Hippocampal formation (tissue), 2 donors: ENCODE measurements at regions not wholly inside any gene's neighbourhood (a gene's known extent, or its start where the extent isn't known, plus 50 kb on each side); places are given as distances from the start of the nearest gene placed in this dataset.
"Not testable (repeated sequence)": the region's sequence is repeated elsewhere in the genome, so short reads cannot be mapped to it uniquely, and the experiment has no call there.

Experiments
- DNase-seq, 2 donors: peaks; one replicate each; lab custom pipeline; 2025; lab: John Stamatoyannopoulos, UW

DNA sequence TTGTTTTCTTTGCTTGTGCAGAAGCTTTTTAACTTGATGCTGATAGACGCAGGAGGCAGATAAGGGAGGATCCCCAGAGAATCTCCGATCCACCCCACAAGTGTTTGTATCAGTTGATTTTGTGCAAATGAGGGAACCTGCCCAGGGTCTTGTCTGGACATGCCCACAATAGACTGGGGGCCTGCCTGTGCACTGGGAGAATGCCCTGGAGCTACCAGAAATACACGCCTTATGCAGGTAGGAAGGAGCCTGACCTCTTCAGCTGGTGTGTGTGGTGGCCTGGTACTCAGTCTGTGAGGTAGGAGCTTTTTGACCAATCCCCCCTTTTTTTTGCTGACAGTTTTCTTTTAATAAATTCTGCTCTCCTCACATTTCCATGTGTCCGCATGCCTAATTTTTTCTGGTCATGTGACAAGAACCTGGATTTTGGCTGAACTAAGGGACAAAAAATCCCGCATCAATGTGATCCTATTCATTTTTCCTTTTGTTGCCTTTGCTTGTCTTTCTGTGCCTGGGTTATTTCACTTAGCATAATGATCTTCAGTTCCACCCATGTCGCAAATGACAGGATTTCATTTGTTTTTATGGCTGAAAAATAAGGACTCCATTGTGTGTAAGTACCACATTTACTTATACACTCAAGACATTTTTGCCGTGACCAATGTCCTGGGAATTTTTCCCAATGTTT, 430.6 kb upstream of the NRG3 start:
- DNase-seq, result no peak

DNA sequence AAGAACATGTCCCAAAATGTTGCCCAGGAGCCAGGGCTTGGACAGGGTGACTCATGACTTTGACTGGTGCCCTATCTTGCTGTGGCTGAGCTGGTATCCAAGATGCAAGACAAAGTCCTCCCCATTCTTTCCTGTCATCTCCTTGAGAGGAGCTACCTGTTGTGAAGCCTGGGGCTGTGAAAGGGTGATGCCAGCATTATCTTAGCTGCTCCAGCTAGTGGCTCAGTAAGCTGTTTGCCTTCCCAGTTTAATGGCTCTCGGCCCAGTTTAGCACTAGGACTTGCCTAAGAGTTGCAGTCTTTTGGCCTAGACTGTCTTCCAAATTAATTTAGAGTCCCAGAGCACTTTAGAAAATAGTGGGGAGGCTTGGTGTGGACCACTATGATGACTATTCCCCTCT, 424.3 kb upstream of the NRG3 start:
- no peak for DNase-seq

DNA sequence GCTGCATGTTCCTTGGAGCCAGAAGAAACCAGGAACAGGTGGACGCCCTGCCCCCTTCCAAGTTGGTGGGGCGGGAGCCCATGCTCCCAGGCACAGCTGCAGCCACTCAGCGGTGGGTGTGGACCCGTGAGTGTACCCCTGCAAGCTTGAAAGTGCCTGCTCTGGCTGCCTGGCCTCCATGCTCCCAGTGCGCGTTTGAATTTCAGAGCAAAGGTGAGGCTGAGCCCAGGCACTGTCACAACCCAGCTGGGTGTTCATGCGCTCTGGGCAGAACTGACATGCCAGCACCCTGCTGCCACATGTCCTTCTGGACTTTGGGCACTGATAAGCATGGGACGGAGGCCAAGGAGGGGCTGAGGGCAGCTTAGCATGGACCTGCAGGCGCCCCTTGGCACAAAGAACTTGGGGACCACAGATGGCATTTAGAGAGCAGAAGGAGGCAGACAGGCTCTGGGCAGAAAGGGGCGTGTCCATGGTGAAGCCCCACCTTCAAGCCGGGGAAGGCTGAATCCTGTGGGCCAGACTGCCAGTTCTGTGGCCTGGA, 402.0 kb upstream of the NRG3 start:
- no peak for DNase-seq

DNA sequence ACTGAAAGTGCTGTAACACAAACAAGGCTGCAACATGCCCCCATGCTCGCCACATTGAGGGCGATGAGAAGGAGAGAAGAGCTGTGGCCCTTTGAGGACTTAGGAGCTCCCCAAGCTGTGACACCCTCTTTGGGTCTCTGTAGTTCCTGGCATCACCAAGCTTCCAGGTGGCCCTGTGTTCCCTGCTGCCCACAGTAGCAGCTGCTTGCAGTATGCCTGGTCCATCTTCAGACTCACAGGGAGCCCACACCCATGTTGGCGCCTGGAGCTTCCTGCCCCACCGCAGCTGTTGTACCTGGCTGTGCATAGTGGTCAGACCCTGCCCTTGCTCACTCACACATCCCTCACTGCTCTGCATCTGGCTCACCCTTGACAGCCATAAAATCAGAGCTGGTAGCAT, 401.2 kb upstream of the NRG3 start:
- no peak for DNase-seq

DNA sequence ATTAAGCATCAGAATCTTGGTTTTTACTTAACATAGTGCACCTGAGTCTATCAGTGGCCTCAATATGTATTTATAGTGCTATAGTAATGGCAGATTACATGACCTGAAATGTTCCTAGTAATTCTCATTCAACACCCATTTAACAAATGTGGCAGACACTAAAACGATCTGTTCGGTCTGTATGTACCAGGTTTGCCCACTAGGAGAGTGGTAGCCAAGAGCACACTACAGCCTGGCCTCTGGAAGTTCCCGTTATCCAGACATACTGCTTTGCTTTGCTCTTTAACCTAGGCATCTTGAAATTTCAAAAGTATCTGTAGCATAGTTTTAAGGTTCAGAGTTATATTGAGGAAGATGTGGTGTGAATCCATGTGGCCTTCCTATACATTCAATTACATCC, 395.7 kb upstream of the NRG3 start:
- no peak for DNase-seq

DNA sequence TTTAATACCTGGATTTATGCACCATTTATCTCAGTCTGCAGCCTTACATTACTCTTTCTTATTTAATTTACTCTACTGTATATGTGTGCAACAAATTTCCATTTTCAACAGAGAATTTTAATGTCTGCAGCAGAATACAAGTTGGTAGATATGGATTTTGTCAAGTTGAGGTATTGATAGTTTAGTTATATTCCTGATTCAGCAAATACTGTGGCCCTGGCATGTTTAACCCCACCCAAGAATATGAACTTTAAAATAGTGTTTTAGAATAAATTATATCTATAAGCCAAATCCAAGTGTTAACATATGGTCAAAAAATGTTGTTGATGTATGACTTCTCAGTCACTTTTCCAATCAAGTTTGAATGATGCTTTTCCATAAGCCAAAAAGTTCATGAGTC, 378.4 kb upstream of the NRG3 start:
- no peak for DNase-seq

GRCh38 chr10:81498011-81498551, 376.9 kb upstream of the NRG3 start:
- DNase-seq, result no peak

DNA sequence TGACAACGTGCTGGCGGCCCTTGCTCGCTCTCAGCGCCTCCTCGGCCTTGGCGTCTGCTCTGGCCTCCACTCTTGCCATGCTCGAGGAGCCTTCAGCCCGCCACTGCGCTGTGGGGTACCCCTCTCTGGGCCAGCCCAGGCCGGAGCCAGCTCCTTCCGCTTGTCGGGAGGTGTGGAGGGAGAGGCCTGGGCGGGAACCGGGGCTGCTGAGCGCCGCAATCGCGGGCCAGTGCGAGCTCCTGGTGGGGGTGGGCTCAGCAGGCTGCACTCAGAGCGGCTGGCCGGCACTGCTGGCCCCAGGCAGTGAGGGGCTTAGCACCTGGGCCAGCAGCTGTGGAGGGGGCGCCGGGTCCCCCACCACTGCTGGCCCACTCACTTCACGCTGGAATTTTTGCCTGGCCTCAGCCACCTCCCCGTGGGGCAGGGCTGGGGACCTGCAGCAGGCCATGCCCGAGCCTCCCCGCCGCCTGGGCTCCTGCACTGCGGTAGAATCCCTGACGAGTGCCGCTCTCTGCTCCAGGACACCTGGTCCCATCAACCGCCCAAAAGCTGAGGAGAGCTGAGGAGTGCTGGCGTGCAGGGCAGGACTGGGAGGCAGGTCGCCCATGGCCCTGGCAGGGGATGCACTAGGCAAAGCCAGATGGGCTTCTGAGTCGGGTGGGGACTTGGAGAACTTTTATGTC, 372.2 kb upstream of the NRG3 start:
- no peak for DNase-seq

DNA sequence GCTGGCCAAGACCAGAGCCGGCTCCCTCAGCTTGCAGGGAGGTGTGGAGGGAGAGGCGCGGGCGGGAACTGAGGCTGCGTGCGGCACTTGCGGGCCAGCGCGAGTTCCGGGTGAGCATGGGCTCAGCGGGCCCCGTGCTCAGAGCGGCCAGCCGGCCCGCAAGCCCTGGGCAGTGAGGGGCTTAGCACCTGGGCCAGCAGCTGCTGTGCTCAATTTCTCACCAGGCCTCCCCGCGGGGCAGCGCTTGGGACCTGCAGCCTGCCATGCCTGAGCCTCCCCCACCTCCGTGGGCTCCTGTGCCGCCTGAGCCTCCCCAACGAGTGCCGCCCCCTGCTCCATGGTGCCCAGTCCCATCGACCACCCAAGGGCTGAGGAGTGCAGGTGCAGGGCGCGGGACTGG, 369.2 kb upstream of the NRG3 start:
- DNase-seq, result not testable (repeated sequence)

GRCh38 chr10:81514811-81515210, 360.2 kb upstream of the NRG3 start:
- no peak for DNase-seq

GRCh38 chr10:81520688-81521087, 354.3 kb upstream of the NRG3 start:
- DNase-seq, result no peak

GRCh38 chr10:81524467-81524866, 350.5 kb upstream of the NRG3 start:
- DNase-seq, result no peak

- no peak for DNase-seq
These were observed 342.6 kb upstream of the NRG3 start for GRCh38 chr10:81532403-81532802.

- DNase-seq, result no peak
These were observed 340.0 kb upstream of the NRG3 start for GRCh38 chr10:81534991-81535390.

- DNase-seq, result no peak
These were observed 333.5 kb upstream of the NRG3 start for GRCh38 chr10:81541517-81541916.

GRCh38 chr10:81546243-81546642, 328.8 kb upstream of the NRG3 start:
- DNase-seq, result no peak

GRCh38 chr10:81548160-81548559, 326.8 kb upstream of the NRG3 start:
- no peak for DNase-seq

GRCh38 chr10:81564143-81564542, 310.9 kb upstream of the NRG3 start:
- DNase-seq, result no peak

DNA sequence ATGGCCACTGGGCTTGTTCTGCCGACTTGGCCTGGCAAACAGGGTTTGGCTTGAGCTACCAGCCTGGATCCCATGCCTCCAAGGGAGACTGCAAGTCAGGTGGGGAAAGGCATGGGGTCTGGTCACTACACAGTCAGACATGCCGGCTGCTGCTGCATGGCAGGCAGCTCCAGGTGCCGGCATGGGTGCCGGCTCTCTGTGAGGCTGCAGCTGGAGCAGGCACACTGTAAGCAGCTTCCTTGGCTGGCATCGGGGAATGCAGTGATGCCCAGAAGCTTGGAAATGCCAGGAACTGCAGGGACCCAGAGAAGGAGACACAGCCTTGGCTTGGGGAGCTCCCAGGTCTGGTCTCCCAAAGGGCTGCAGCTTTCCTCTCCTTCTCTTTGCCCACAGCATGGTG, 305.5 kb upstream of the NRG3 start:
- no peak for DNase-seq

- no peak for DNase-seq
These were observed 304.6 kb upstream of the NRG3 start for GRCh38 chr10:81570349-81570748.

GRCh38 chr10:81570878-81571794, 303.9 kb upstream of the NRG3 start:
- DNase-seq, result no peak

DNA sequence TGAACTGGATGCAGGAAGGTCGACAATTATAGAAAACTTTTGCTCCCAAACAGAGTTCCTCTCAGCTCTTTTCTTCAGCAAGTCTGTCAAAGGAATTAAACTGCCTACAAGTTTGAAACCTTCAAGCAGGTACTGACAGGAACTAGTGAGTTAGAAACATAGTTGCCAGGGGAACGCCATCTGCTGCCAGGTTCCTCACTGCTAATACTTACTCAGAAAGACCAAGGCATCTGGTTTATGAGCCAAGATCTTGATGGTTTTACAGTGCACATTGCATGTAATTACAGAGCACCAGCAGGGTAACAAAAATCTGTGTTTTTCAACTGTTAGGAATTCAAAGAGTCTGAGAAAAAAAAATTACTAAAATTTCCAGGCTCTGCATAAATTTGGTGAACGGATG, 300.0 kb upstream of the NRG3 start:
- no peak for DNase-seq
